HG02588 (cell line): ENCODE measurements at regions not wholly inside any gene's neighbourhood (a gene's known extent, or its start where the extent isn't known, plus 50 kb on each side); places are given as distances from the start of the nearest gene placed in this dataset.

Experiments used
- ATAC-seq: cut with Tn5 transposase; IDR thresholded peaks from one replicate; pipeline ENCODE4 v1.9.1; 2021; ENCODE audit warnings: mild to moderate bottlenecking, moderate library complexity; ENCODE audit not compliant: unreplicated experiment

- ATAC-seq, result no peak
Observed at GRCh38 chr16:65786916-65787315, 579.6 kb upstream of the CDH5 start.

GRCh38 chr16:65783709-65784474 is 582.6 kb upstream of the CDH5 start:
- ATAC-seq, result no peak

GRCh38 chr16:65782611-65783600 is 583.6 kb upstream of the CDH5 start:
- ATAC-seq, result no peak

GRCh38 chr16:65781855-65782254 is 584.6 kb upstream of the CDH5 start:
- ATAC-seq, result no peak

GRCh38 chr16:65781363-65781762 is 585.1 kb upstream of the CDH5 start:
- ATAC-seq, result no peak

GRCh38 chr16:65779201-65779600 is 587.3 kb upstream of the CDH5 start:
- ATAC-seq, result no peak

GRCh38 chr16:65776639-65777183 is 589.8 kb upstream of the CDH5 start:
- no peak for ATAC-seq

GRCh38 chr16:65775829-65776228 is 590.7 kb upstream of the CDH5 start:
- no peak for ATAC-seq

GRCh38 chr16:65774350-65774749 is 592.1 kb upstream of the CDH5 start:
- no peak for ATAC-seq

GRCh38 chr16:65773301-65773874 is 593.1 kb upstream of the CDH5 start:
- ATAC-seq, result no peak

- ATAC-seq, result no peak
Observed at GRCh38 chr16:65772134-65772732, 594.3 kb upstream of the CDH5 start.

- no peak for ATAC-seq
Observed at GRCh38 chr16:65771707-65772106, 594.8 kb upstream of the CDH5 start.

- ATAC-seq, result no peak
Observed at GRCh38 chr16:65770752-65771151, 595.7 kb upstream of the CDH5 start.

- ATAC-seq, result no peak
Observed at GRCh38 chr16:65769776-65770438, 596.6 kb upstream of the CDH5 start.

- ATAC-seq, result no peak
Observed at GRCh38 chr16:65769055-65769465, 597.4 kb upstream of the CDH5 start.

GRCh38 chr16:65767125-65767524 is 599.4 kb upstream of the CDH5 start:
- ATAC-seq, result no peak

GRCh38 chr16:65763640-65764305 is 602.7 kb upstream of the CDH5 start:
- no peak for ATAC-seq

- no peak for ATAC-seq
Observed at GRCh38 chr16:65760874-65761273, 605.6 kb upstream of the CDH5 start.

GRCh38 chr16:65758620-65759019 is 607.9 kb upstream of the CDH5 start:
- ATAC-seq, result no peak

- no peak for ATAC-seq
Observed at GRCh38 chr16:65757064-65757463, 609.4 kb upstream of the CDH5 start.
